ENCODE measurements at regions not wholly inside any gene's neighbourhood (a gene's known extent, or its start where the extent isn't known, plus 50 kb on each side); places are given as distances from the start of the nearest gene placed in this dataset.
"Not testable (repeated sequence)": the region's sequence is repeated elsewhere in the genome, so short reads cannot be mapped to it uniquely, and the experiment has no call there.

- no peak for DNase-seq (ENCODE audit: low spot score)
Observed at GRCh38 chr5:166074582-166075481, 2216.6 kb upstream of the WWC1 start.

GRCh38 chr5:166083183-166083959, 2208.1 kb upstream of the WWC1 start:
- no peak for DNase-seq (ENCODE audit: low spot score)

GRCh38 chr5:166086568-166086967, 2204.9 kb upstream of the WWC1 start:
- DNase-seq (ENCODE audit: low spot score): no peak

- DNase-seq (ENCODE audit: low spot score): no peak
Observed at GRCh38 chr5:166088389-166089039, 2202.9 kb upstream of the WWC1 start.

- no peak for DNase-seq (ENCODE audit: low spot score)
Observed at GRCh38 chr5:166091931-166092330, 2199.5 kb upstream of the WWC1 start.

- DNase-seq (ENCODE audit: low spot score): no peak
Observed at GRCh38 chr5:166093312-166093711, 2198.1 kb upstream of the WWC1 start.

GRCh38 chr5:166102947-166103346, 2188.5 kb upstream of the WWC1 start:
- DNase-seq (ENCODE audit: low spot score): no peak

- DNase-seq (ENCODE audit: low spot score): no peak
Observed at GRCh38 chr5:166111021-166111420, 2180.4 kb upstream of the WWC1 start.

GRCh38 chr5:166117072-166118066, 2174.1 kb upstream of the WWC1 start:
- no peak for DNase-seq (ENCODE audit: low spot score)

GRCh38 chr5:166119506-166119905, 2171.9 kb upstream of the WWC1 start:
- DNase-seq (ENCODE audit: low spot score): no peak

GRCh38 chr5:166123717-166124116, 2167.7 kb upstream of the WWC1 start:
- no peak for DNase-seq (ENCODE audit: low spot score)

GRCh38 chr5:166127766-166128570, 2163.5 kb upstream of the WWC1 start:
- DNase-seq (ENCODE audit: low spot score): no peak

- DNase-seq (ENCODE audit: low spot score): not testable (repeated sequence)
Observed at GRCh38 chr5:166145107-166145506, 2146.3 kb upstream of the WWC1 start.

GRCh38 chr5:166163996-166164610, 2127.3 kb upstream of the WWC1 start:
- DNase-seq (ENCODE audit: low spot score): no peak

GRCh38 chr5:166165596-166165995, 2125.8 kb upstream of the WWC1 start:
- DNase-seq (ENCODE audit: low spot score): no peak

- no peak for DNase-seq (ENCODE audit: low spot score)
Observed at GRCh38 chr5:166166071-166166470, 2125.4 kb upstream of the WWC1 start.

- DNase-seq (ENCODE audit: low spot score): no peak
Observed at GRCh38 chr5:166172597-166172996, 2118.8 kb upstream of the WWC1 start.

- DNase-seq (ENCODE audit: low spot score): no peak
Observed at GRCh38 chr5:166178411-166179080, 2112.9 kb upstream of the WWC1 start.

- no peak for DNase-seq (ENCODE audit: low spot score)
Observed at GRCh38 chr5:166185185-166185584, 2106.3 kb upstream of the WWC1 start.

Measured in GM03348 (cell line).